Epidermal melanocyte (primary cell): ENCODE measurements at regions not wholly inside any gene's neighbourhood (a gene's known extent, or its start where the extent isn't known, plus 50 kb on each side); places are given as distances from the start of the nearest gene placed in this dataset.
A peak's percentile ranks its signal among the peaks of the same experiment; 100 is the strongest.
"Not testable (repeated sequence)": the region's sequence is repeated elsewhere in the genome, so short reads cannot be mapped to it uniquely, and the experiment has no call there.

Source experiments
- DNase-seq: peaks from one replicate; pipeline ENCODE4 v3.0.0; 2011; ENCODE audit warnings: low spot score; ENCODE audit not compliant: insufficient read length

- no peak for DNase-seq
Measured at GRCh38 chr13:110010404-110011138, 224.2 kb upstream of the IRS2 start.

- DNase-seq, result no peak
Measured at GRCh38 chr13:110008816-110009215, 222.4 kb upstream of the IRS2 start.

GRCh38 chr13:110006304-110006703 lies 219.9 kb upstream of the IRS2 start:
- no peak for DNase-seq

- DNase-seq, result no peak
Measured at GRCh38 chr13:110005563-110005962, 219.2 kb upstream of the IRS2 start.

GRCh38 chr13:110004814-110005213 lies 218.4 kb upstream of the IRS2 start:
- no peak for DNase-seq

- no peak for DNase-seq
Measured at GRCh38 chr13:110001670-110002275, 215.4 kb upstream of the IRS2 start.

GRCh38 chr13:110000534-110001345 lies 214.4 kb upstream of the IRS2 start:
- DNase-seq, result no peak

- no peak for DNase-seq
Measured at GRCh38 chr13:109999659-110000533, 213.5 kb upstream of the IRS2 start.

GRCh38 chr13:109998684-109999533 lies 212.5 kb upstream of the IRS2 start:
- DNase-seq, result peak; percentile 26

- no peak for DNase-seq
Measured at GRCh38 chr13:109998037-109998436, 211.7 kb upstream of the IRS2 start.

- not testable (repeated sequence) for DNase-seq
Measured at GRCh38 chr13:109997056-109997595, 210.7 kb upstream of the IRS2 start.

- no peak for DNase-seq
Measured at GRCh38 chr13:109996404-109996960, 210.1 kb upstream of the IRS2 start.

- no peak for DNase-seq
Measured at GRCh38 chr13:109995578-109995977, 209.2 kb upstream of the IRS2 start.

GRCh38 chr13:109990296-109990695 lies 203.9 kb upstream of the IRS2 start:
- DNase-seq, result no peak

GRCh38 chr13:109989686-109990085 lies 203.3 kb upstream of the IRS2 start:
- no peak for DNase-seq

- no peak for DNase-seq
Measured at GRCh38 chr13:109989155-109989554, 202.8 kb upstream of the IRS2 start.

- no peak for DNase-seq
Measured at GRCh38 chr13:109986851-109987250, 200.5 kb upstream of the IRS2 start.

- DNase-seq, result no peak
Measured at GRCh38 chr13:109985871-109986450, 199.6 kb upstream of the IRS2 start.

GRCh38 chr13:109983447-109983846 lies 197.1 kb upstream of the IRS2 start:
- DNase-seq, result no peak
